Dedifferentiated amniotic fluid mesenchymal stem cell (primary cell): ENCODE measurements at regions not wholly inside any gene's neighbourhood (a gene's known extent, or its start where the extent isn't known, plus 50 kb on each side); places are given as distances from the start of the nearest gene placed in this dataset.

Source experiments
- DNase-seq: peaks from one replicate; pipeline ENCODE4 v3.0.0-alpha.2; 2016; ENCODE audit errors: extremely low spot score

DNA sequence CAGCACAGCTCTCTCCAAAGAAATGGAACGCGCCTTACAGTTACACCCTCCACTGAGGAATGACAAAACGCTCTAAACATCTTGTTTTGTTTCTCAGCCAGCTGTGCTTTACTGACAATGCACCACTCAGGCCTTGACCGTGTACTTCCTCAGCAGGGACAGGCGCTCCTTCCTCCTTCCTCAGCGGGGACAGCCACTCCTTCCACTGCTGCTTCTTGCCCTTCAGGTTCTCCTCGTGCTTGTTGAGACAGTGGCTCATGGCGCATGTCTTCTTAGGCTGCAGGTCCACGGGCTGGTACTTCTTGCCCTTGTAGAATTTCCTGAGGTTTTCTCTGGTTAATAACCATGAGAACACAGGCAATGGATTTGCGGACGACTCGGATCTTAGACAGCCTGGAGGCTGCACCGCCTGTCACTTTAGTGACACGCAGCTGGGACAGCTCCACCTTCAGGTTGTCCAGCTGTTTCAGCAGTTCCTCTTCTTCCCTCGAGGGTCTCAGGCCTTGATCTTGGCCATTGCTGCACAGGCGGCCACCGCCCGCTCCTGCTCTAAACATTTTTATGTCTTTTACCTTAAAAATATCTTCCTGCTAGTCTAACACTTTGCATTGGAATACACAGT lies 613.8 kb downstream of the BRD1 start:
- DNase-seq = no peak

DNA sequence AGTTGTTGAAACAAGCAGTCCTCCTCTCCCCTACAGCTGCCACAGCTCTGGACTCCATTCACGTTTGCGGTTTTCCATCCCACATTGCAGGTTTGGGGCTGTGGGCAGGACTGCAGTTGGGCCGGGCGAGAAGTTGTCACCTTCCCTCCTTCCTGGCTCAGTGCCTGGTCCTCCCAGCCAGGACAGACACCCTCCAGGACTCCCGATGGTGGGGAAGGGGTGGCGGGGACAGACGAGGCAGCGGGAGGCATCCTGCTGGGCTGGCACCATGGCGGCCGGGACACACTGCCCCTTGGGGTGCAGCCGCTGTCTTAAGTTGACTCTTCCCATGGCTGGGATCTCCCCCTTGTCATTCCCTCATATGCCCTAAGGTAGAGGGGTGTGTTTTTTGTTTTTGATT lies 615.2 kb downstream of the BRD1 start:
- no peak for DNase-seq

DNA sequence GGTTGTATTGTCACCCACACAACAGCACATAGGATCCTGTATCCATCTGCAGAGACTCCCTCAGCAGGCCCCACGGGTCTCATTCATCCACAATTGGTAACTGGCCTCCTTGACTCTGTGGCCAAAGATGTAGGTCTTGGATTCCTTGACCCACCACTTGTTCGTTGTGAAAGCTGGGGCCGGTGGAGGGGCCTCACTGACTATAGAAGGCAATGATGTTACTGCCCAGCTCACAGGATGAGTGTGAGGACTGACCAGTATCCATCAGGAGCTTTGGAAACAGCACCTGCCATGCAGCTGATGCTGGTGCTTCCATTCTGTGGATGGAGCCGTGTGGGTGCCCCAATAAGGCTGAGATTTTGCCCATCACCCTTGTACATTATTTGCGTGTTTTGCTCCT lies 615.7 kb downstream of the BRD1 start:
- no peak for DNase-seq

DNA sequence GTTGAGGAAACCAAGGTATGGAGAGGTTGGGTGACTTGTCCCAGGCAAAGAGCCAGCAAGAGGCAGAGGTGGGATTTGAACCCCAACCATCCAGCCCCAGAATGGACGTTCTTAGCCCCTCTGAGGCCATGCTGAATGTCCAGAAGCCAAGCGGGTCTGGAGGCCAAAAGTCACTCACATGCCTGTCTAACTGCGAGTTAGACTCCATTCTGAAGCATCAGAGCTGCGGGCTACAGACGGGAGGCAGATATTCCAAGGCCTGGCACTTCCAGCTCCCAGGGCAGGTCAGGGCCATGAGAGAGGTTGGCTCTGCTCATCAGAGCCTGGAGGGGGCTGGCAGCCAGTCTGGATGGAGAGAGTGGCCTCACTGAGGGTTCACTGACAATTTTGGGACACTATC lies 616.5 kb downstream of the BRD1 start:
- DNase-seq = no peak

DNA sequence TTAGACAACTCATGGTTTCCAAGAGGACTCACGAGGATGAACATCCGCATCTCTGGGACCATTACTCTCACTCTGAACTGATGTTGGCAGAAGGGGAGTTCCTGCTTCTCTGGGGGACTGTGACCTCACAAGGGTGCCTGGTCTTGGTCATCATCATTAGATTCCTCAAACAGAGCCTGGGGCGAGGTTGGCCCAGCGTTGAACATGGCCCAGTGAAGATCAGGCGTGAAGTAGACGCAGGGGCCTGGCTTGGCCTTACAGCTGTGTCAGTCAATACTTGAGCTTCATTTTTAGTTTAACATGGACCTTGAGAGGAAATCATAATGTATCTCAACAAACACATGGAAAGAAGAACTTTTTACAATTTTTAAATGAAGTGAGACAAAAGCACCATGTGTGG lies 617.1 kb downstream of the BRD1 start:
- no peak for DNase-seq

DNA sequence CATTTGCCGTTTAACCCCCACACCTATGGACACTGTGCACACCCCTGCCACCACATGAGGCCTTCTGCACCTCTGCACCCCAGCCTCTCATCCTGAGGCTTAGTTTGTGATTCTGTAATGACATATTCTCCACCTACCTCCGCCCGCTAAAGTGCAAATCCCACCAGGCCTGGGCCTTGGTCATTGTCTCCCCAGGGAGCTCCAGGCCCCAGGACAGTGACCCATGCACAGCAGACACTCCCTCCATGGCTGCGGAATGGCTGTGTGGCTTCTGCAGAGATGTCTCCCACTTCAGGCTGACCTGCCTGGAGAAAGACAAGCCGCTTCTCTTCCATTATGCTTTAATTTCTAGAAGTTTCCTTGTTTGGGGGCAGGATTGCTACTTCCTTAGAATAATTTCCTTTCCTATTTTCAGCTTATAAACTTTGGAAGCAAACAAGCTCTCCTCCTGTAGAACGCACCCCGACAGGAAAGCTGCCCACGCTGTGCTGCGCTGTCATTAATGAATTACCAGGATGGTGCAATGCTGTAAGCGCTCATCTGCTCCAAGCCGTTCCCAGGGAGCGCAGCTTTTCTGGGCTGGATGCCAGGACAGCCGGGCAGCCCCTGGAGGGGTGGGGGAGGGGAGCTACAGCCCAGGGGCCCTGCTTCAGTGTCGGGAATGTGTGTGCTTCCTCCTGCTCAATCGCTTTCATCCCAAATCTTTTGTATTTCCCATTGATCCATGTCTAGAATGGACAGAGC lies 618.0 kb downstream of the BRD1 start:
- no peak for DNase-seq

DNA sequence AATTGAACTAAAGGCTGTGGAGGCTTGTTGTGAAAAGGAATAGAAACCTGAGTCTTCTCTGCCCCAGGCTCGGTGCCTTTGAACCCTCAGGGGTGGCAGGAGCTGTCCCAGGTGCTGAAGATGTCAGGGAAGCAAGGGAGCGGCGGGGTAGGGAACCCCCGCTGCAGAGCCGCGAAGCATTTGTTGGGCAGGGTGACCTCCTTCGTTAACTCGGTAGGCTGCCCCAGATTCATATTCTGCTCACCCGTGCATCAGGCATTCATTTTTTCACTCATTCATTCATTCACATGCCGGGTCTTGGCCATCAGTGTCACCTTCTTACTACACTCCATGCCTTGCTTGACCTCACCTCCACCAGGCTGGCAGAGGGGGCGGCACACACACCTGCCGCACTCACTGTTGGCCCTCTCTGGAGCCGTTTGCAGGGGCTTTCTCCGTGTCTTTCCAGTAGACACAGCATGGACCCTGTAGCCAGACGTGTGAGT lies 618.9 kb downstream of the BRD1 start:
- DNase-seq = no peak

DNA sequence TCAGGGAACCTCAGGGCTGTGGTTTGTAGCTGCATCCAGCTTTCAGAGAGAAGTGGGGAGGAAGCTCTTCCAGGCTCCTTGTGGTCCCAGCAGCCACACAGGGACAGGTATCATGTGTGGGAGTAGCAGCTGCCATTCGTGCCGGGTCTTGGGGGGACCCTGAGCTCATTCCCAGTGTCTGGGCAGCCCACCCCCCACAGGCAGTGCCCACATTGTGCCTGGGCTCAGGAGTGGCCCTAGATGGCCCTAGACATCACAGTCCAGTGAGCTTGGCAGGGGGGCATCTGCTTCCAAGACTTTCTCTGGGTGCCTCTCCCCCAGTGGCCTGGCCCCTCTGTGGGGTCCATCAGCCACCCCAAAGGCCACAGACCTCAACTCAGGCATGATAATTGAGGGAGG lies 619.7 kb downstream of the BRD1 start:
- no peak for DNase-seq

DNA sequence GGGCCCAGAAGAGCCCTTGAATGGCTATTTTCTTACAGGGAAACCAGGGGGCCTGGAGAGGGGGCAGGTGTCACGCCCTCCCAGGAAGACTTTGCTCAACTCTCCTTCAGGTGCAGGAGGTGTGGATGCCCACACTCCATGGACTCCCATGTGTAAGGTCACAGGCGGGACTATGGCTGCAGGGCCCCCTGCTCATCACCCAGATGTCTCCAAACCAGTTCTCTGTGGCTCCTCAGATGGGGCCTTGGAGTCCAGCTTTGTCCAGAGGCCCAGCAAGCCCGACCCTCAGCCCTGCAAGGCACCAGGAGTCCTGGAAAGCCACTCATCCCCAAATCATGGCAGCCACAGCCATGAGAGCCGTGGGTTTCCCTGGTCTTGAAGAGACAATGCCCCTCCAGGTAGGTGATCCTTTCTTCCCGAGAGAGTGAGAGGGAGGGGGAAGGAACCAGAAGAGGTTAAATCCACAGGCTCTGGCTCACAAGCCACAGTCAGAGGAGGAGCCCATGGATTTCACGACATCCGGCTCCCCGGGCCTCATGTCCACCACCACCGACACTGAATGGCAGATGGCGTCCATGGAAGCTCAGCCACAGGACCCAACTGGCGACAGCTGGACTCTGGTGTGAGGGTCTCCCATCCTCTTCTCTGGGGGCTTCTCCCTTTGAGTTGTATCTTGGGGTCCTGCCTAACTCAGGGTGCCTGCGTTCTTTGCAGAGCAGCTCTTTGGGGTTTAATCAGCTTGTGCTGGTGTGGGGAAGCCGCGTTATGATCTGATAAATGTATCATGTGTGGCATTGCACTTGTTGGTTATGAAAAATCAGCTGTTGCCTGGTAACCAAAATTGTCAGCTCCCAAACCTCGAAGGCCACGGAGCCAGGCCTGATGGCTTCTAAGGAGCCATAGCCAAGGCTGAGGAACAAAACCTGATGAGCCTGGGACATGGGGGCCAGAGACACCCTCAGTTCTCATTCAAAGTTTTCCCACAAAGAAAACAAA lies 620.4 kb downstream of the BRD1 start:
- no peak for DNase-seq

DNA sequence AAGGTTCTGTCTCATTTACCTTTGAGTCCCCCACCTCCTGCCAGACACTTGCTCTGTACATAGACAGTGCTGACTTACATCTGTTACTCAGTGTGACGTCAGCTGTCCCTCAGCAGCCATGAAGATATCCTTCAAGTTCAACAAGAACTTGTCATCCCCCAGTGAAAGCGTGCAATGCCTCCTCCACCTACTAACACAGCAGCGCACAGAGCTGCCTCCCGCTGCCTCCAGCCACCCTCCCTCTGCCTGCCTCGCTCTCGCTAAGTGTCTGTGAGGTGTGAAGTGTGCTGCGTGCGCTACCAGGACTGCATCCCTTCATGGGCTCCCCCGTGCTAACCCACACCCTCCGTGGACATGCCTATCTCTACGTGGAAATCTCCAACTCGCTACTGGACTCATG lies 621.4 kb downstream of the BRD1 start:
- DNase-seq = no peak

DNA sequence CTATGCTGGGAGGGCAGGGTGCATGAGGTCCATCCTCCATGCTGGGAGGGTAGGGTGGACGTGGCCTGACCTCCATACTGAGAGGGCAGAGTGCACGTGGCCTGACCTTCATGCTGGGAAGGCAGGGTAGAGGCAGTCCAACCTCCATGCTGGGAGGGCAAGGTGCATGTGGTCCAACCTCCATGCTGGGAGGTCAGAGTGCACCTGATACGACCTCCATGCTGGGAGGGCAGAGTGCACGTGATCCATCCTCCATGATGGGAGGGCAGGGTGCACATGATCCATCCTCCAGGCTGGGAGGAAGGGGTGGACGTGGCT lies 622.2 kb downstream of the BRD1 start:
- no peak for DNase-seq

DNA sequence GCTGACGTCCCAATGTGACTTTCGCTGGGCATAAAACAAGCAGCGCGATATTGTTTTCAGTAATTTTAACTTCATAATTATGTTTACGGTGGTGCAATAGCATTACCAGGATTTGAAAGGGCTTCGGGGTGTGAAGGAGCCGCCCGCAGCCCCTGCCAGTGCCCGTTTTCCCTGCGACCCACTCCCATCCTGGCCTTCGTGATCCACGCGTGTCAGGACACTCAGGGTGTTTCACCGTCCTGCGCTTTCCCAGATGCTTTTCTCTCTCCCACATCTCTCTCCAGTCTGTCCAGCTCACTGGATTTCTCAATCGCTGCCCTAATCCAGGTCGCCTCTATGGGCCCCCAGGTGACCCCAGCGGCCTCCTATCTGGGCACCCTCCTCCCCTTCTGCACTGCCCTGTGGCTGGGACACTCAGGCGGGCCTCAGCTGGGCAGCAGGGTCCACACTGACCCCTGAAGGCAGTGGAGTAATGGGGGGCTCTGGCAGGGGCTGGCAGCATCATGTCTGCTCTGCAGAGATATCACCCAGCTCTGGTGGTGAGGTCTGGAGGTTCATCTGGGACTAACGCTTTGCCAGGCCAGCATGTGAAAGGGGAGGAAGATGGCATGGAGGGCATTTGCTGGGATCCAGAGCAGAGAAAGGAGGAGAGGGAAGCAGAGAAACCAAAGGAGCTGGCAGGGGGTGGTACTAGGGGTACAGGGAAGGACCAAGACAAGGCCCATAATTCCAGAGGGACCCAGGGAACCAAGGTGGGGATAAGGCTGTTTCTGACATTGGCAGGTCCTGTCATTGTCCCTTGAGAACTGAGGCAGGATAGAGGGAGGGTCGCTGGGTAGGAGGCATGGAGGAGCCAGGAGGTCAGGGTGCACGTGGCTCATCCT lies 622.8 kb downstream of the BRD1 start:
- no peak for DNase-seq

DNA sequence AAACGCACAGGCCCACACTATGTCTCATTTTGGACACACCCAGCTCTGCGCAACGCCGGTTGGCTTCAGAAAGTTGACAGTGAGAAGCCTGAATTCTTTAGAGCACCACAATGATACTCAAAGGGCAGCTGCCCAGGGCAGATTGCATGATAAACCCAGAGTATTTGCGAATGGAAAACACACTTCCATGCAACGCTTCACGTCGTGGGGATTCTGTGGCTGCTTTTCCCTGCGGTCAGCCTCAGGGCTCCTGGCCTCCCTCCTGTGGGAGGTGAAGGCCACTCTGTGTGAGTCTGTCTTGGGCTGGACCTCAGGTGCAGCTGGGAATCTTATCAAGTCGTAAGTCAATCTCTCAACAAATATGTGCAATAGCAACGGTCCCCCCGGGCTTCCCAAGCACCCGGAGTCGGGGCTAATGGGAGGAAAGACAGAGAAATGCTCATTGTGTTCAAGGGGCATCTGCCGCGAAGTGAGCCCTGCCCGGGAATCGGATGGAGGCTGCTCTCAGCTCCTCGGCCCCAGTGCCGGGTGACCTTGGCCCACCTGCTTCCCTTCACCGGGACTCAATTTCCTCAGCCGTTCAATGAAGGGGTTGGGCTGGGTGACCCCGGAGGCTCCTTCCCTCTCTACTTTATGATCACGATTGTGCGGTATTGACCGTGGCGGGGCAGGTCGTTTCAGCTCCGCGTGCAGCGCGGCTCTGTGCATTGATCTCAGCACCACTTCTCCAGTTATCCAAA lies 623.6 kb downstream of the BRD1 start:
- no peak for DNase-seq

DNA sequence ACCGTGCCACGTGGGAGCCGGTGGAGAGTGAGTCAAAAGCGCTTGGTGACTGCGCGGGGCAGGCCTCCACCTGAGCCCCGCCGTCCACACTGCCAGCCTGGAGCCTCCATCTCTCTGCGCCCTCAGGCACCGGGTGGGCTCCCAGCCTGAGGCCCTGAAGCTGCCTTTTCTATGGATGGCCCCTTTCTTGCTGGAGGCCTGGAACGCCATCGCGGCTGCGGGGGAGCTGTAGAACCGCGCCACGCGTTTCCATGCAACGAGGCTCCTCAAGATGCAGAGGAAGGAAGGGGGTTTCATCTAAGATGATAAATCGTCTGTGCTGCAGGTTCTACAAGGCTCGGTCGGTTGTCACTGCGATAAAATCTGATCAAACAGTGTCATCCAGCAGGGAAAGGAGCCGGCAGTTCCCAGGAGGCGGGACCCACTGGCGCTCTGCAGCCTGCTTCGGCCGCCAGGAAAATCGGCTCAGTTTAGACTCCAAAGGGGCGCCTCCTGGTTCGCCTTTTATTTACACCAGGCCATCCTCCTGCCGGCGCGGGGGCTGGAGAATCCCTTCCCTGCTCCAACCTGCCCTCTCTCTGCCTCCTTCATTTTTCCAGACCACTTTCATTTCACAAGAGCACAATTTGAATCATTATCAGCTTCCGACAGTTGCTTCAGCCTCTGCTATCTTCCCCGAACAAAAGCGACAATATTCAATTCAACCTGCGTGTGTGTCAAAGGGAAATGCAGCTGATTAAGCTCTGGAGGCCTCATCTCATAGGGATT lies 624.4 kb downstream of the BRD1 start:
- no peak for DNase-seq

DNA sequence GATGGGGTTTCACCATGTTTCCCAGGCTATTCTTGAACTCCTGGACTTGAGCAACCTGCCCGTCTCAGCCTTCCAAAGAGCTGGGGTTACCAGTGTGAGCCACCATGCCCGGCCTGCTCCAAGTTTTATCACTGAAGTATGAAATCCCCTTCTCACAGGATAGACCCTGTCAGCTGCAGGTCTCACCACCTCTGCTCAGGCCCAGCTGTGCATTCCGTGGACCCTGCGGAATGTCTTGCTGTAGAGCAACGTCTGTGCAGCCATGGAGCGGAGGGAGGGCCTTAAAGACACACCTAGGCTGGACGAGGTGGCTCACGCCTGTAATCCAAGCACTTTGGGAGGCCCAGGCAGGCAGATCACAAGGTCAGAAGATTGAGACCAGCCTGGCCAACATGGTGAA lies 625.4 kb downstream of the BRD1 start:
- no peak for DNase-seq

DNA sequence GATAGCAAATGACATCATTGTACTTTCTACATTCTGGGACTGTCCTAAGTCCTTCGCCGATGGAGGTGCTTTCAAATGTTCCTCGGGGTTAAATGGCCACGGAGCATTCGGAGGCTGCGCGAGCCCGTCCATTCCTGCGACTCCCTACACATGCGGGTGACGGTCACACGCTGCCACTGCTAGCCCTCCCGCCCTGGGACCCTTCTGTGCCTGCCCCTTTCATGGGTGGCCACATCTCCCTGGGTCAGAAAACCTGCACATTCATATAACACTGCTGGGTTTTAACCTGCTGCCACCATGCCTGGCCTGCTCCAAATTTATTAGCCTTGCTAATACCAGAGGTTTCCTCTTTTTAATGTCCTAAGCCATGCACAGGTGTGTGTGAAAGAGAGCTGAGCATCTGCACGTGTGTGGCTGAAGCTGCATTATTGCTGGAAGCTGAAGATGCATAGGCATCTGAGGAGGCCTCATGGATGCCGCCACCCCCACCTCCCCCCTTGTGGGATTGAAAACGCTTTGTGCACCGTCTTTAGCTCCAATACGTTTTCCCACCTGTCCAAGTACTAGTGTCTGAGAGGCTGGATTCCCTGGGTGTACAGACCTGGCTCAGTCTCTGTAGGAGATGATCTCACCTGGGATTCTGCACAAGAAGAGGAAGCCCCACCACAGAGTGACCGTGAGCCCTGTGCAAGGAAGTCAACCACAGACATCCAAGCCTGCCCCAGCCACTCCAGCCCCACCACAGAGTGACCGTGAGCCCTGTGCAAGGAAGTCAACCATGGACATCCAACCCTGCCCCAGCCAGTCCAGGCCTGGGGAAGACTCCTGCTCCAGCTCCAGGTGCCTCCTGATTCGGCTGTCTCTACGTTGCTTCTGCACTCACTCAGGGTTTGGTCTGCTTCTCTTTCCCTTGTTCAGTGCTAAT lies 626.4 kb downstream of the BRD1 start:
- no peak for DNase-seq

DNA sequence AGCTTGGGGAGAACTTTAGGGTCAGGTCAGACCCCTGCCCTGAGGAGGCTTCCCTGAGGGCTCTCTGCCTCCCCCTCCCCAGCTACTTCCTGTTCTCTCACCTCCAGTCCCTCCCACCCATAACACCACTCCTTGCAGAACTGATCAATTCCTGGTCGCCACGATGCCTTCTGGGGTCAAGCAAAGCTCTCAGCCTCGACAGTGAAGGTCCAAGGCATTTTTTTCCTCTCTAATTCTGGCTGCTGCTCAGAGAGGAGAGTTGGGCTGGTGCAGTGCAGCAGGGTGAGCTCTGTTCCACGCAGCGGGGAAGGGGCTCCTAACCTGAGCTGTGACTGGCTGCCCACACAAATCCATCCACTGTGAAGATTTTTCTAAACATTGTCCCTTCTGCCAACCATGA lies 628.4 kb downstream of the BRD1 start:
- no peak for DNase-seq

DNA sequence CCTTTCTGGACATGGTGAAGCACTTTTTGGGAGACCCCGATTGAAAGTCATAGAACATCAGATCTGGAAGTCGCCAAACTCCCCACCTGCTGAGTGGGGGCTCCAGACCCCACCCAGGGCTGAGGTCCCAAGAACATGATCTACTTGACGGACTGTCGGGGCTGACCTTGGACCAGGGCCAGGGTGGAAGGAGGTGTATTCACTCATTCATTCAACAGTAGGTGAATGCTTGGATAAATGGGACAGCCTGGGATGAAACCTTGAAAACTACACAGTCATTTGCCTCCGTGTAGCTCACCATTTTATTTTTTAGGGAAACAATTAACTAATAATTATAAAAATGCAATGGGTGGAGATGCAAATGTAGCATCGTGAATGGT lies 629.0 kb downstream of the BRD1 start:
- DNase-seq = no peak
